Activated CD4-positive, alpha-beta T cell treated with anti-CD3 and anti-CD28 coated beads for 1 hour (primary cell): ENCODE measurements at regions not wholly inside any gene's neighbourhood (a gene's known extent, or its start where the extent isn't known, plus 50 kb on each side); places are given as distances from the start of the nearest gene placed in this dataset.
"Not testable (repeated sequence)": the region's sequence is repeated elsewhere in the genome, so short reads cannot be mapped to it uniquely, and the experiment has no call there.

ENCODE experiments used
- DNase-seq: peaks from one replicate; pipeline ENCODE4 v3.0.0-alpha.2; 2020

DNA sequence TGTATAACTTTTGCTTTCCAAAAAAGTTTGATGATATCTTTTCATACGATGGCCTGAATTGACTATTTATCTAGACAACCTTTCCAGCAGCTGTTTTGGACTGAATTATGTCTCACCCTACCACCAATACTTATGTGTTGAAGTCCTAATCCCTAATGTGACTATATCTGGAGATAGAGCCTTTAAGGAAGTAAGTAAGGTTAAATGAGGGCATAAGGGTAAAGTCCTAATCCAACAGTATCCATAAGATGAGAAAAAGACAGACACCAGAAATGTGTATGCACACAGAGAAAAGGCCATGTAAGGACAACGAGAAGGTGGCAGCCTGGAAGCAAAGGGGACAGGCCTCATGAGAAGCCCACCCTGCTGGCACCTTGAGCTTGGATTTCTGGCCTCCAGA lies 86.6 kb upstream of the PPARGC1A start:
- no peak for DNase-seq

DNA sequence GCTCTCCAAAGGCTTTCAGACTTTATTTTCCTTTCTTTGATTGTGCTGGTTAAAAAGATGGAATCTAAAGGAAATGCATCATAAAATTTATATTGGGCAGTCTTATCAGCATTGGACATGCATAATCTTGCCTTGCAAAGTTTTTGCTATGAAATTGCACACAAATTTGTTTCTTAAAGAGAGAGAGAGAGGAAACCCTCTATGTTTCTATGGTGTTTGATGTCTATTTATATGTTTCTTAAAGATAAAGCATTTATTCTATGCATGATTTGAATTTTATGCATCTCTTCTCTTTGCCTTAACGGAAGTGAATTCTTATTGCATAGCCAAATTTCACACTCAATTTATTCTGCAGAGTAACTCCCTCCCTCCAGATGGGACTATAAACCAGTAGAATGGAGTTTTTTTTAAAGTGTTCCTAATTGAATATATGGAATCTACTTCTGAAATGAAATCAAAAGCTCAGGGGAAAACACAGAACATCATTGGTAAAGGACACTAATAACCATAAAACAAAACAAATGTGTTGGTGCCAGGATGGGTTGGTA lies 83.5 kb upstream of the PPARGC1A start:
- DNase-seq = no peak

DNA sequence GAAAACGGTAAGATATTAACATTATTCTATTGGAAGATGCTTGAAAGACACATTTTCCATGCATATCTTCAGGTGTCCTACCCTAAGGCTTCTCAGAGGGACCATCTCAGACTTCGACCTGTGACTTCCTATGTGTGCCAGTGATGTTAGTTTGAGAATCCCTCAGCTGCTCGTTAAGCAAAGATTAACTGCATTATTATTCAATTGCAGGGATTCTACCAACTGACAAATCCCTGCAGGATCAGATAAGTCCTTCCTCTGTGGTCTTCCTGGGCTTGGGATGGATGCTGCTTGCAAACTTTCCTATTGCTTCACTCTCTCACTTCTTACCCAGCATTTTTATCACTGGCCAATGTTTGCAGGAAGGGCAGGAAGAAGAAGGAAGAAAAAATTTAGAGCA lies 83.0 kb upstream of the PPARGC1A start:
- no peak for DNase-seq

DNA sequence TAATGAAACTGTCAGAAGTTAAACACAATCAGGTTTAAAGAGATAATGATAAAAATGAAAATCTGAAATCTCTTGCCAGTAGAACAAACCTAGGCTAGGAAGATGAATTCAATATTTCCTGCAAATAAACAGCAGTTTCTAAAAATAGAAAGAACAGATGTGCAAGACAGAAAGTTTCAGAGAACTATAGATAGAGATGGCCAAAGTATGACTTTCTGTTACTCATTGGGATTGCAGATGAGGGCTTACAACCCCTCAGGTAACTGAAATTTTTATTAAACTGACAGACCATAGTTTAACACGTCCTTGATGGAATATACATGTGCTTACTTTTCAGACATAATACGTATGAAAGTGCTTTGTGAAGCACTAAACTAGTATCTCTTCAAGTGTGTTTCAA lies 82.3 kb upstream of the PPARGC1A start:
- DNase-seq = no peak

DNA sequence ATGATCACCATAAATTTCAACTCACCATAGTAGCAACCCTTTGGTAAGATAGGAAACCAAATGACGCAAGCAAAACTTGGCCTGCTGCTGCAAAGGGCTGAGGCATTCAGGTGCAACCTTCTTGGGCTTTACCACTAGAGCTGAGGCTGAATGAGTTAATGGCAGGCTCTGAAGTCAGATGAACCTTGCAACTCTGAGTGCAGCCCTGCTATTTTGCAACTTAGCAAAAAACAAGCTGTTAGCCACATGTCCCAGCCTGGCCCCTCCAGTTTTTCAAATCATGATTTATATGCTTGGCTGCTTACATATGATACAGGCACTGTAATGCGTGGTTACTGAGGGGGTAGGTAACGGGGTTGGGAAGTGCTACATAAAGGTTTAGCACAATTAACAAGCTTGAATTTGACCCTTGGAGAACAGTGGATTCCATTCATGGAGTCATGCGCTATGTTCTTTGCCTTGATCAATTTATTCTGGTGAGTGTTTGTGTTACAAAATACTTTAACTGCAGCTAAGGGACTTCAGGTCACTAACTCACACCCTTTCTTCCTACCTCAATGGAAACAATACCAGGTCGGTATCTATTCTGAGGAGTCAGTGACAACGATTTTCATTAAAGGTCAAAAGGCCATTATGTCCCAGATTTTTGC lies 80.5 kb upstream of the PPARGC1A start:
- no peak for DNase-seq

DNA sequence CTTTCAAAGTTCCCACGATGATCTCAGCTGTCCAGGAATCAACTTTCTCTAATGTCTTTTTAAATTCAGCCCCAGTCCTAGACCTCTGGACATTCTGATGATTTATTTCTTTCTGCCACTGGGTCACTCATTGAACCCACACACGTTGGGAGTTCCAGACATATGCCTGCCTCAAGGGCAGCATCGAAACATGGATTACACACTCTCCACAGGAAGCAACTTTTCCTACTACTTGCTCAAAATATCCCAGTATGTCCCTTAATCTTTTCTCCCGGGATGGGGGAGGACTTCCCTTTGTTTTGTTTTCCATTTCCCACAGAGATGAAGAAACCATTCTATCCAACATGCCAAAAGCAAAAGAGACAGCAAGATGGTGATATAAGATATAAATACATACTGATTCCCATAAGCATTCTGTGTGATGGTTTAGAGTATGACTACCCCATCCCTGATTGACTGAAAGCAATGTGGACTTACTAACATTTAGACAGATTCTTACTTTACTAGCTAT lies 79.8 kb upstream of the PPARGC1A start:
- DNase-seq = no peak

DNA sequence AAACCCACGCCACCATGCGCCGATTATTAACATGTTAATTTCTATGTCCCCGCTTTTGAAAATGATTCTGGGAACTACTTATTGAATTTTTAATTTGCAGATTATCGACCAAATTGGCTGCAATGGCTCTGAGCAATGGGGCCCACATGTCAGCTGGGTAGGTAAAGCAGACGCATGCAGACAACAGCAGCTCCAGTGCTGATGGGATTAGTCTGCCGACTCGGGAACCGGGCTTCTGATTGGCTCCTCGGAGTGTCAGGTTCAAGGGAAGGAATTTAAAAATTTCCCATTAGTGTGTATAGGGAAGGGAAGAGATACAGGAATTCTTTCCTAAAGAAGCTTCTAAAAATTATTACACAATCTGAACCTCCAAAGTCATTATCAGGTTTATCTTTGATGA lies 77.4 kb upstream of the PPARGC1A start:
- DNase-seq = no peak

DNA sequence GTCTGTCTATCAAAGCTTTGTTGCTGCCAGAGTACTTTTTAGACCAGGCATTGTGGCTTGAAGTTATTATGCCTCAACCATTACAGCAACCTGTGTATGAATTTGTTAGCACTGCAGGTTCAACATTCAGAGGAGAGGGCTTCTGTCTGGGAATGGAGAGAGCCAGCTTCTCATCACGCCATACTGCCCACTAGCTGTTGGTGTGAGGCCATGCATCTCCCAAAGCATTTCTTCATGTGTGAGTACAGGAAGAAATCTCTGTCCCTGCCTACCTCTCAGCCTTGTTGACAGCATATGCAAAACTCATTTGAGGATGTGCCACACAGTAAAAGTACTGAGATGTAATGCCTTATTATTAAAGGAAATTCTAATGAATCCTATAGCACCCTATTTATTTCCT lies 76.9 kb upstream of the PPARGC1A start:
- DNase-seq = no peak

DNA sequence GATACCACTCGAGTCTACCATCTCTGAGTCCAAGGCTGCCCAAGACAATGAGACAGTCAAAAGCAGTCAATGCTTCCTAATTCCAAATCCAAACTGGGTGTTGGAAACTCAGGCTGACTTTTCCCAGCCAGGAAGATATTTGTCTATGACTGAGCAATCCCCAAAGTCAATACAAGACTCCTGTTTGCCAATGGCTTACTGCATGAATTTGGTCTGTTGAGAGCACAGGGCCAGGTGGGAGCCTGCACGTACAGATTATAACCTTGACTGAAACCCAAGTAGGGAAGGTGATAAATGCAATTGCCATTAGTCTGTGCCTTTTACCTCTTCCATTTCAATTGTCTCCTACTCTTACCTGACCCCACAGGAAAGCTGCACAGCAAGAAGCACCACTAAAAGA lies 72.6 kb upstream of the PPARGC1A start:
- DNase-seq = no peak

DNA sequence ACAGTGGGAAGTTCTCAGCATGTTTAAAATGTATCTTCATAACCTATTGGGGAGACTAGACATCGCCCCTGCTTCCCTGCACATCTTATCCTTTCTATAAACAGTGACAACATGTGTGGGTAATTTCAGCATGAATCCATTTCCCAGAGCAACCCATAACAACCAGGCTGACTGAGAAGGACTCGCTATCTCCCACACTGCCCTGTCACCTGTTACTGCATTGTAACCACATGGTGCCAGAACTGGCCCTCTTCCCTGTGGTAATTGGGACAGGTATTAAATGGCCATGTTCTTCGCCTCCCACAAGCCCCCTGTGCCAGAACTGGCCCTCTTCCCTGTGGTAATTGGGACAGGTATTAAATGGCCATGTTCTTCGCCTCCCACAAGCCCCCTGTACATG lies 71.5 kb upstream of the PPARGC1A start:
- DNase-seq = not testable (repeated sequence)

DNA sequence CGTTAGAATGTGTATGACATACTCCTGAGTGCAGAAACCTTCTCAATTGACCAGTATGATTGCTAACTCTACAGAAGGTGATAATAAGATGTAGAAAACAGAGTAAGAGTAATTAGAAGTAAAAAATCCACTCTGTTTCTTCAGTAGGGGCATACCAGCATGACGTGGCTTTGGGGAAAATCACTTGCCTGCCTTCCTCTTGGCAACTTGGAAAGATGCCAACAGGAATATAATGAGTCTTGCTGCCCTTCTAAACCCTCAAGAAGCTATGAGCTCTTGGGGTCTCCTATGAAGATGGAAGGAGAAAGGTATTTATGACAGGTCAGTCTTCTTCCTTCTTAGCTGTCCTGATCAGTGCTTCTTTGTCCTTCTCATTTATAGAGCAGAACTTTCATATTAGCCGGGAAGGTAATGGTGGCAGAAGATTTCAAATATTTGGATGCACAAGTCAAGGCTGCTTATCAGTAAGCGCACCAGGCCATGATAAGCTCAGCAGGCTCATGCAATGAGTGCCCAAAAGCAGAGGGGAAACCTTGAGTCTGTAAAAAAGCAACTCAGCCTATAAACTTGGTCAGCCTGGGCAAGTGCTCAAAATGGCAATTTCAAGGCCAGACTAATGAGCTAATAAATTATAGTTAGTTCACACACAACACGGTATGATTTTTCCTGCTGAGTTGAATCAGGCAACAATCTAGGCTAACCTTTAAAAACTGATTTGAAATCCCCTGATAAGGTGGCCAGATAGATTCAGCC lies 69.7 kb upstream of the PPARGC1A start:
- no peak for DNase-seq

DNA sequence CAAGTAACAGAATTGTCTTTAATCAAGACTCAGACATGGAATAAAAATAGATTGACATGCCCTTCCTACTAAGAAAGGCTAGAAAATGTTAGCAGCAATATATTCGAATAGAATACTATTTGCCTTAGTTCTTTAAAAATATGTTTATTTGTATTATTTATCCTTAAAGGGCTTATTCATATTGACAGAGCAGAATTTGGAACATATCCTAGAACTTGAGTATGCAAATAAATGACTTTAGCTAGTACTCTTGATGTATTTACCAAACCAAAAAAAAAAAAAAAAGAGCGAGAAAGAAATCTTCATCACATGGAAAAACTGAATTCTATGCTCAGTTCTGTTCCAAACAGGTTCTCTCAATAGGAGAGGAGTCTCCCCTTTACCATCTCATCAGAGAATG lies 68.9 kb upstream of the PPARGC1A start:
- DNase-seq = no peak

DNA sequence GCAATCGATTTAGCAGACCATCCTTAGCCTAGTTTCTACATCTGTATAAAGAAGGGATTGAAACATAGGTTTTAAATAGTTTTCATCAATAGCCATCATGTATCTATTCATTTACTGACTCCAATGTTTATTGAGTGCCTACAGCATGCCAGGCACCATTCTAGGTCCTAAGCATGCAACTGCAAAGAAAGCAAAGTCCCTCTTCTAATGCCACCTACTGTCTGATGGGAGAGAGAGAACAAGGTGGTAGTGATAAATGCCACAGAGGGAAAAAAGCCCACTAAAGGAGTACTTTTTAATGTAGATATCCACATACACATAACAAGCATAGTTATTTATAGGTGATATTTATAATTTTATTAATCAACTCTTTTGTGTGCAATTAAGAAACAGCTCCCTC lies 67.6 kb upstream of the PPARGC1A start:
- no peak for DNase-seq

DNA sequence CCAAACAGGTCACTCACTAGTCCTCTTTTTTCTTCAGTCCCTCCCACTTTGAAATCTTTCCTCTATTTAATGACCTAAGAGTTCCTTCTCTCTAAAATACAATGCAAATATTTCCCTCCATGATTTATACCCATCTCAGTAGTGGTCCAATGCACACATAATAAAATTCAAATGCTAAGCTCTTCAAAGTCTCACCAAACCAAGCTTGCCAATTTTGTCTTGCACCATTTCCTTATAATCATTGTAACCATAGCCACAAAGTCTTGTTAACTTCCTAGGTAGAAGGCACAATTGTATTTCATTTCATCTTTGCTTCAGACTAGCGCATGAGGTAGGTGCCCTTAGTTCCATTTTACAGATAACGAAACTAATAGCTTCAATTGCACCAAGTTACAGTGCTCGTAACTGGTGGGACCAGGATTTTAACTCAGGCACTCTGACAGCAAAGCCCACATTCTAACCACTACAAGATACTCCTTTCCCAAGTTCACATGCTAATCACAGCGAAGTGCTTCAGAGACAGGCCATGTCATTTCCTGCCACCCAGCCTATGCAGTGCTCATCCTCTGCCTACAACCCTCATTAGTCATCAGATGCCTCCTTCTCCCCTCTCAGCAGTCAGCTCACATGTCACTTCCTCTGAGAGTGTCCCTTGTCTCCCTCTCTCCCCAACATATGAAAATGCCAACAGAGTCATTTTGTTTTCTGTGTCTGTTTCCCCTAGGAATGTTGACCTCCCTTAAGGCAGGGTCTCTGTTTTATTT lies 66.9 kb upstream of the PPARGC1A start:
- DNase-seq = no peak

DNA sequence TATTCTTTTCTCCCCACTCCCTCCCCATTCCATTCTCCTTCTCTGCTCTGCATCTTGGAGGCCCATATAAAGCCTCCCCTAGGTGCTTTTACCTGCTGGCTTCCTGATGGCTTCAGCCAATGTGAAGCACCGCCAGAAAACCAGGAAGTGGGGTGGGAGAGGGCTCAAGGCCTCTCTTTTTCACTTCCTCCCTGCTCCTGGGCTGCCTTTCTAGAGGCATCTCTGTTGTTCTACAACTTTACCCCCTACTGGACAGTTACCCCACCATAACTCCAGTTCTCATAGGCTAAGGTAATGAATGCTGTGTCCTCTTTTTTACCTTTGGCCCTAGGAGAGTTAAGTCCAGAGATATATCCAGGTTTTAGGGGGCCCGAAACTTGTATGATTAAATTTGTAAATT lies 62.4 kb upstream of the PPARGC1A start:
- DNase-seq = no peak

DNA sequence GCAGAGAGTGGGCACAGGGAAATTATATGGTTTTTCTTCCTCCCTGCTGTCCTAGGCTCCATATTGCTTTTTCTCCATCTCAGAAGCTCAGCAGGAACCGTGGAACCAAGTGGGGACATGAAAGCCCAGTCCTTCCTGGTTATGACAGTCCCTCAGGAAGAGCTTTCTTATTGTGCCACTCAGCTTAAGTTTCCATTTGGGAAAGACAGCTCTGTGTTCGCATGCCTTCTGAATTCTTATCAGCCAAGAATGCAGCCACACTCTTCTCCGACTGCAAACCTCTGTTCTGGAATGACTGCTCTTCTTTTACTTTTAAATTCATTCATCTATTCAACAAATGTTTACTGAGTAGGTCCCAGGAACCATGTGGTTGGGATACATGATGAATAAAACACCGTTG lies 58.0 kb upstream of the PPARGC1A start:
- no peak for DNase-seq

DNA sequence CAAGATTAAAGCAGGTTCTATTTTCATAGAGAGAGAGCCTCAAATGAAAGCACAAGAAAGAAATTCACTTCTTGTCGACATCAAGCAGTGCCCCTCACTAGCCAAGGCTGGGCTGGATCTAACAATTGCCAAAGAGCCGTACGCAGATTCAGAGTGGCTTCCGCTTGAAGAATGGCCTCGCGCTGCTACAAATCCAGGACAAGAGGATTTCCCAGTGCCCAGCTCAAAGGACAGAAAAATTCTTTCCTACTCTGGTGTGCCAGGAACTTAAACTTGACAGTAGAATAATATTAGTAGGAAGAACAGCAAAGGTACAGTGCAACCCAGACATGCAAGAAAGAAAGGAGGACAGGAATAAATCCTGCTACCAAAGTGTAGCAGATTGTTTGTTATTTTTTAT lies 56.5 kb upstream of the PPARGC1A start:
- no peak for DNase-seq

DNA sequence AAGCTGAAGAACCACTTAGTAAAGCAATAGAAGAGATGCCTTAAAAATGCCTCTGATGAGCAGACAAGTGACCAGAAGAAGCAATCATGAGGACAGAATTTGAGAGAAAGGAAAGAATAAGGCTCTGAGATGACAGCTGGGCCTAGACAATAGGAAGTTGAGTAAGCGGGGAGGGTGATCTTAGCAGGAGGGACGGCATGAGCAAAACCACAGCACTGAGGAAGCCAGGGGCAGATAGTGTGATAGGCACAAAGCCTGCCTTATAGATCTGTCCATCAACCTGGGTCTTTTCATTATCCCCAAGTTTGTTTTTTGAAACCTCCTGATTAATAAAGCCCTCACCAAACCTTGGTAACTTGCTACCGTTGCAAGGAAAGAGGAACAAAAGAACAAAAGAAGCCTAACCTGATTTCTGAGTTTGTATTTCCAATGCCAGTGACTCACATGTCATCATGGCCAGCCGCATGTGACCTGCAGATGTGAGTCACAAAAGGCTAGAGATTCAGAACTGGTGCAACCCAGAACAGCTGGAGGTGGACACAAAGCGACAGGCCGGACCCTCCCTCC lies 55.7 kb upstream of the PPARGC1A start:
- no peak for DNase-seq

DNA sequence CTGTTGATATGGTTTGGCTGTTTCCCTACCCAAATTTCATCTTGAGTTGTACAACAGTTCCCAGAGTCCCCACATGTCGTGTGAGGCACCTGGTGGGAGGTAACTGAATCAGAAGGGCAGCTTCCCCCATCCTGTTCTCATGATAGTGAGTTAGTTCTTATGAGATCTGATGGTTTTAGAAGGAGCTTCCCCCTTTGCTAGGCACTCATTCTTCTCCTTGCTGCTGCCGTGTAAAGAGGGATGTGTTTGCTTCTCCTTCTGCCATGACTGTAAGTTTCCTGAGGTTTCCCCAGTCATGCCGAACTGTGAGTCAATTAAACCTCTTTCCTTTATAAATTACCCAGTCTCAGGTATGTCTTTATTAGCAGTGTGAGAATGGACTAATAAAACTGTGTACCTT lies 54.7 kb upstream of the PPARGC1A start:
- not testable (repeated sequence) for DNase-seq

DNA sequence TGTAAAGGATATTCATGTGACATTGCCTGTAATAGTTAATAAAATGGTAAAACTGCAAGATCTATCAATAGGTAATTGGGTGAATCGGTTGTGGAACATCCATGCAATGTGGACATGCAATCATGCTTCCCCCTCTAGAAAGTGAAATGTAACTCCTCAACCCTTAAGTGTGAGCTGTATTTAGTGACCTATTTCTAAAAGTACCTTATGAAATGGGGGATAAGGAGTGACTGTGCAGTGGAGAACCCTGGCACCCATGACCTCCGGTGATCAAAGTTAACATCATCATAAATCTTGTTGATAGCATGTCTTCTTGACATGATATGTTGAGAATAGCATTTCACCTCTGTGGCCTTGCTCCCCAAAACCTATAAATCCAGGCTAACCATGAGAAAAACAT lies 53.6 kb upstream of the PPARGC1A start:
- no peak for DNase-seq

DNA sequence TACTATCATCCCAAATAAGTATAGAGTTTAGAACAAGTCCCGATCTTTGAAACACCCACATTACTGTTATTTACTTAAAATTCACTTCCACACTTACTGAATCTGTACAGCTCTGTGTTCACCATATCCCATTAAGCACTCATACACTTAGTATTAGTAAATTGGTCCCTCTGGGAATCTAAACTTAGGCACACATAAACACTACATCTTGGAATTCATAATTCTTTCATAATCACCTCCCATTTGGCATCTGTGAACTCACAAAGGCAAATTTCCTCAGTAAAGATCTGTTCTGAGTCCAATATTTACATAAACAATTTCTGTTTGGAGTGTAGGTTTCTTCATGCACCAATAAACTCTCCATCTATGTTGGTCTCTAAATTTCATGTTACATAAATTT lies 52.6 kb upstream of the PPARGC1A start:
- DNase-seq = no peak
